HCT116 (cell line): ENCODE measurements at regions not wholly inside any gene's neighbourhood (a gene's known extent, or its start where the extent isn't known, plus 50 kb on each side); places are given as distances from the start of the nearest gene placed in this dataset.

Experiments
- CBX3 ChIP-seq: IDR thresholded peaks from 2 replicates; pipeline ENCODE4 v1.6.1; 2012; ENCODE audit warnings: low read depth
- CEBPB ChIP-seq: IDR thresholded peaks from 2 replicates; pipeline ENCODE4 v1.6.1; 2012; ENCODE audit warnings: low read depth
- EGR1 ChIP-seq: IDR thresholded peaks from 2 replicates; pipeline ENCODE4 v1.6.1; 2012; ENCODE audit warnings: low read depth
- ELF1 ChIP-seq: IDR thresholded peaks from 2 replicates; pipeline ENCODE4 v1.6.1; 2012; ENCODE audit warnings: low read depth, borderline replicate concordance
- EZH2 ChIP-seq: fragments of 200-600 bp; sonication (generic); IDR thresholded peaks from 2 replicates; pipeline ENCODE4 v1.6.1; 2017; ENCODE audit warnings: antibody characterized with exemption, mixed run types
- JUND ChIP-seq: IDR thresholded peaks from 2 replicates; pipeline ENCODE4 v1.6.1; 2012
- POLR2A ChIP-seq: IDR thresholded peaks from 2 replicates; pipeline ENCODE4 v1.7.0; 2011; ENCODE audit warnings: borderline replicate concordance; ENCODE audit not compliant: insufficient read depth, insufficient read length; ENCODE audit errors: extremely low read depth
- POLR2AphosphoS5 ChIP-seq: IDR thresholded peaks from 2 replicates; pipeline ENCODE4 v1.6.1; 2011; ENCODE audit warnings: mild to moderate bottlenecking, low read depth, low read length, moderate library complexity
- RAD21 ChIP-seq: IDR thresholded peaks from 2 replicates; pipeline ENCODE4 v1.6.1; 2012; ENCODE audit warnings: low read depth, mild to moderate bottlenecking
- SIN3A ChIP-seq: IDR thresholded peaks from 2 replicates; pipeline ENCODE4 v1.6.1; 2012; ENCODE audit warnings: low read depth
- SP1 ChIP-seq: IDR thresholded peaks from 2 replicates; pipeline ENCODE4 v1.6.1; 2012; ENCODE audit warnings: low read depth
- TCF7L2 ChIP-seq: IDR thresholded peaks from 2 replicates; pipeline ENCODE4 v1.7.0; 2011; ENCODE audit warnings: borderline replicate concordance, inconsistent platforms; ENCODE audit not compliant: insufficient read depth, insufficient read length; ENCODE audit errors: extremely low read depth
- TF ChIP-seq, protein P1 (sequence below), 3 experiments: fragments of 200-600 bp in 1 of 3; sonication (generic) in 1 of 3; IDR thresholded peaks in 2 of 3; conservative IDR thresholded peaks in 1 of 3; 2 replicates each; pipeline ENCODE4 v1.5.1; 2012 to 2017; ENCODE audit warnings: low read depth in 2 of 3, low read length in 2 of 3, antibody characterized with exemption in 1 of 3, borderline replicate concordance in 1 of 3, control low read depth in 1 of 3, mild to moderate bottlenecking in 1 of 3, mixed read lengths in 1 of 3, mixed run types in 1 of 3, moderate library complexity in 1 of 3; ENCODE audit not compliant: insufficient read depth in 1 of 3

DNA sequence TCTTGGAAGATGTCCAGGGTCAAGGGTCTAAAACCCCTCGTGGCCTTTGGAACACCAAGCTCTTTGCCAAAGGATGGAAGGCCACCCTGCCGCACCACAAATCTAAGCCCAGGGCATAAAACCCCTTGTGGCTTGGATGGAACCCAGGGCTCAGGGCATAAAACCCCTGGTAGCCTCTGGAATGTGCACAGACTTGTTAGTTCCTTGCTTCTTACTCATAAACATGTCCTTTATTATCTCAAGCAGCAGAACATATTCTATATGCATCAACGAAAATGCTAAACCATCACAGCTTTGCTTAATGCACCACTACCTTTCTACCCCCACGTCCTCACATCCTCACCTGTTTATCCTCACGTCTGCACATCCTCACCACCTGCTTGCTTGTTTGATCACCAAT, 998.0 kb downstream of the DSC3 start:
- TF ChIP-seq, protein P1, sequence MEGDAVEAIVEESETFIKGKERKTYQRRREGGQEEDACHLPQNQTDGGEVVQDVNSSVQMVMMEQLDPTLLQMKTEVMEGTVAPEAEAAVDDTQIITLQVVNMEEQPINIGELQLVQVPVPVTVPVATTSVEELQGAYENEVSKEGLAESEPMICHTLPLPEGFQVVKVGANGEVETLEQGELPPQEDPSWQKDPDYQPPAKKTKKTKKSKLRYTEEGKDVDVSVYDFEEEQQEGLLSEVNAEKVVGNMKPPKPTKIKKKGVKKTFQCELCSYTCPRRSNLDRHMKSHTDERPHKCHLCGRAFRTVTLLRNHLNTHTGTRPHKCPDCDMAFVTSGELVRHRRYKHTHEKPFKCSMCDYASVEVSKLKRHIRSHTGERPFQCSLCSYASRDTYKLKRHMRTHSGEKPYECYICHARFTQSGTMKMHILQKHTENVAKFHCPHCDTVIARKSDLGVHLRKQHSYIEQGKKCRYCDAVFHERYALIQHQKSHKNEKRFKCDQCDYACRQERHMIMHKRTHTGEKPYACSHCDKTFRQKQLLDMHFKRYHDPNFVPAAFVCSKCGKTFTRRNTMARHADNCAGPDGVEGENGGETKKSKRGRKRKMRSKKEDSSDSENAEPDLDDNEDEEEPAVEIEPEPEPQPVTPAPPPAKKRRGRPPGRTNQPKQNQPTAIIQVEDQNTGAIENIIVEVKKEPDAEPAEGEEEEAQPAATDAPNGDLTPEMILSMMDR (IDR thresholded peaks at IDR 0.05 in 2 of 3, conservative IDR thresholded peaks at IDR 0.05 in 1 of 3; ENCODE audit: borderline replicate concordance in 1 of 3, insufficient read depth in 1 of 3, low read depth in 2 of 3, low read length in 2 of 3): no peak
- TF ChIP-seq POLR2A: no peak
- TF ChIP-seq RAD21: no peak
- TF ChIP-seq EZH2: no peak
- TF ChIP-seq EGR1: no peak
- TF ChIP-seq CEBPB: no peak
- no peak for TF ChIP-seq SIN3A
- TF ChIP-seq JUND: no peak
- no peak for TF ChIP-seq TCF7L2
- TF ChIP-seq CBX3: no peak
- no peak for TF ChIP-seq POLR2AphosphoS5
- no peak for TF ChIP-seq ELF1
- no peak for TF ChIP-seq SP1
